ENCODE measurements at regions not wholly inside any gene's neighbourhood (a gene's known extent, or its start where the extent isn't known, plus 50 kb on each side); places are given as distances from the start of the nearest gene placed in this dataset.

GRCh38 chr2:146227152-146228019 lies 1617.4 kb upstream of the ACVR2A start:
- no peak overlapping the region for H3K4me2 ChIP-seq
- ATAC-seq (no peak), DNase-seq (ENCODE audit: low spot score) (no peak)
- no peaks in the 10 kb centered on the region for H3K4me1 ChIP-seq (ENCODE audit: insufficient read depth)
- no peak overlapping the region; the same call in 1 of the 2 replicates for H2AFZ ChIP-seq
- no peaks in the 10 kb centered on the region for H3K36me3 ChIP-seq (ENCODE audit: insufficient read depth)
- H3K4me3 ChIP-seq = no peak overlapping the region
- H3K9me2 ChIP-seq (ENCODE audit: insufficient read depth) = no peaks in the 10 kb centered on the region
- H4K20me1 ChIP-seq (replicated peaks; ENCODE audit: insufficient read depth) = no peaks in the 10 kb centered on the region
- no peak overlapping the region for H3K27ac ChIP-seq (ENCODE audit: low read depth)
- no peaks in the 10 kb centered on the region for H3K36me3 Mint-ChIP-seq (ENCODE audit: low read depth)
- H3F3A ChIP-seq (replicated peaks; ENCODE audit: low read depth) = no peaks in the 10 kb centered on the region
- H3K9me3 Mint-ChIP-seq = no peaks in the 10 kb centered on the region
- no peaks in the 10 kb centered on the region for H3K27me3 Mint-ChIP-seq (ENCODE audit: insufficient read depth, low read depth, poor library complexity)
- TF ChIP-seq NANOG (IDR thresholded peaks at IDR 0.05; ENCODE audit: borderline replicate concordance) (no peak), CREB1 (CRISPR knock-in tag; IDR thresholded peaks at IDR 0.05; ENCODE audit: low read depth) (no peak), CTCF (conservative IDR thresholded peaks at IDR 0.05; ENCODE audit: low read depth in 2 of 2) (no peak), EZH2 (IDR thresholded peaks at IDR 0.05; ENCODE audit: low read depth, unreplicated experiment) (no peak), ZNF331 (CRISPR knock-in tag; IDR thresholded peaks at IDR 0.05; ENCODE audit: low read depth) (no peak), STAT1 (IDR thresholded peaks at IDR 0.05; ENCODE audit: unreplicated experiment) (no peak), EZH2phosphoT487 (IDR thresholded peaks at IDR 0.05; ENCODE audit: unreplicated experiment) (no peak), POLR2AphosphoS5 (IDR thresholded peaks at IDR 0.05; ENCODE audit: low read depth) (no peak), JUNB (IDR thresholded peaks at IDR 0.05; ENCODE audit: unreplicated experiment) (no peak)
- no peak overlapping the region for H3K4me3 Mint-ChIP-seq
- H3K4me1 Mint-ChIP-seq = no peaks in the 10 kb centered on the region
- H3K79me2 ChIP-seq (replicated peaks; ENCODE audit: insufficient read depth) = no peaks in the 10 kb centered on the region
- H3K27me3 ChIP-seq (ENCODE audit: insufficient read depth) = no peaks in the 10 kb centered on the region
- H3K27ac Mint-ChIP-seq = no peak overlapping the region; the same call in 1 of the 2 replicates

GRCh38 chr2:146226077-146226476 lies 1618.8 kb upstream of the ACVR2A start:
- no peaks in the 10 kb centered on the region for H3F3A ChIP-seq (replicated peaks; ENCODE audit: low read depth)
- TF ChIP-seq JUNB (IDR thresholded peaks at IDR 0.05; ENCODE audit: unreplicated experiment) (no peak), CTCF (conservative IDR thresholded peaks at IDR 0.05; ENCODE audit: low read depth in 2 of 2) (no peak), CREB1 (CRISPR knock-in tag; IDR thresholded peaks at IDR 0.05; ENCODE audit: low read depth) (no peak), STAT1 (IDR thresholded peaks at IDR 0.05; ENCODE audit: unreplicated experiment) (no peak), ZNF114 (CRISPR knock-in tag; IDR thresholded peaks at IDR 0.05) (no peak), POLR2AphosphoS5 (IDR thresholded peaks at IDR 0.05; ENCODE audit: low read depth) (no peak), REST (IDR thresholded peaks at IDR 0.05; ENCODE audit: unreplicated experiment) (no peak)

More at GRCh38 chr2:146226077-146226476, 1618.8 kb upstream of the ACVR2A start:
- no peaks in the 10 kb centered on the region for H3K9me3 Mint-ChIP-seq
- H3K79me2 ChIP-seq (replicated peaks; ENCODE audit: insufficient read depth) = no peaks in the 10 kb centered on the region
- H3K36me3 Mint-ChIP-seq (ENCODE audit: low read depth) = no peaks in the 10 kb centered on the region
- H3K27ac ChIP-seq (ENCODE audit: low read depth) = no peak overlapping the region
- H3K27ac Mint-ChIP-seq = no peak overlapping the region
- no peaks in the 10 kb centered on the region for H3K4me1 ChIP-seq (ENCODE audit: insufficient read depth)
- H4K20me1 ChIP-seq (replicated peaks; ENCODE audit: insufficient read depth) = no peaks in the 10 kb centered on the region
- ATAC-seq = no peak
- no peak overlapping the region for H2AFZ ChIP-seq
- no peak for DNase-seq (ENCODE audit: low spot score)
- H3K4me2 ChIP-seq = no peak overlapping the region
- no peaks in the 10 kb centered on the region for H3K36me3 ChIP-seq (ENCODE audit: insufficient read depth)
- no peaks in the 10 kb centered on the region for H3K27me3 Mint-ChIP-seq (ENCODE audit: insufficient read depth, low read depth, poor library complexity)
- H3K4me1 Mint-ChIP-seq = no peaks in the 10 kb centered on the region
- H3K9me2 ChIP-seq (ENCODE audit: insufficient read depth) = no peaks in the 10 kb centered on the region
- no peaks in the 10 kb centered on the region for H3K27me3 ChIP-seq (ENCODE audit: insufficient read depth)
- H3K4me3 Mint-ChIP-seq = no peak overlapping the region
- no peak overlapping the region for H3K4me3 ChIP-seq

All from GM23338 (cell line).